Trophoblast cell (in vitro differentiated cells and primary cell): ENCODE measurements at regions not wholly inside any gene's neighbourhood (a gene's known extent, or its start where the extent isn't known, plus 50 kb on each side); places are given as distances from the start of the nearest gene placed in this dataset.

ENCODE experiments used
- DNase-seq, 2 donors: peaks; one replicate each; pipeline ENCODE4 v3.0.0-alpha.2; 2016
- H2AFZ ChIP-seq: 2 replicates; pipeline ENCODE4 v1.6.1; 2013; ENCODE audit warnings: low read length, moderate library complexity, mild to moderate bottlenecking; ENCODE audit not compliant: insufficient read depth, poor library complexity
- H2AK5ac ChIP-seq: 2 replicates; pipeline ENCODE4 v1.6.1; 2013; ENCODE audit warnings: mild to moderate bottlenecking, low read length
- H2BK120ac ChIP-seq: 2 replicates; pipeline ENCODE4 v1.6.1; 2013; ENCODE audit warnings: low read length, mild to moderate bottlenecking, moderate library complexity; ENCODE audit not compliant: insufficient read depth, poor library complexity
- H2BK12ac ChIP-seq: 2 replicates; pipeline ENCODE4 v1.6.1; 2013; ENCODE audit warnings: mild to moderate bottlenecking, low read length, moderate library complexity
- H2BK5ac ChIP-seq: 2 replicates; pipeline ENCODE4 v1.6.1; 2013; ENCODE audit warnings: low read length, low read depth, moderate library complexity, mild to moderate bottlenecking; ENCODE audit not compliant: poor library complexity
- H3K14ac ChIP-seq: 2 replicates; pipeline ENCODE4 v1.6.1; 2013; ENCODE audit warnings: mild to moderate bottlenecking, low read length
- H3K18ac ChIP-seq: 2 replicates; pipeline ENCODE4 v1.6.1; 2013; ENCODE audit warnings: mild to moderate bottlenecking, low read length
- H3K23ac ChIP-seq: 2 replicates; pipeline ENCODE4 v1.6.1; 2013; ENCODE audit warnings: low read length
- H3K27ac ChIP-seq: 2 replicates; pipeline ENCODE4 v1.5.1; 2013; ENCODE audit warnings: low read depth, mild to moderate bottlenecking, inconsistent platforms, low read length, moderate library complexity
- H3K27me3 ChIP-seq: 2 replicates; pipeline ENCODE4 v1.6.1; 2013; ENCODE audit warnings: inconsistent platforms, mild to moderate bottlenecking, low read length, moderate library complexity; ENCODE audit not compliant: insufficient read depth
- H3K36me3 ChIP-seq, 2 experiments: 1 replicate in 1 of 2; 2 replicates in 1 of 2; pipeline ENCODE4 v1.6.1; 2013; ENCODE audit warnings: low read length in 2 of 2, mild to moderate bottlenecking in 2 of 2, moderate library complexity in 1 of 2; ENCODE audit not compliant: insufficient read depth in 2 of 2, control insufficient read depth in 1 of 2
- H3K4ac ChIP-seq: 2 replicates; pipeline ENCODE4 v1.6.1; 2013; ENCODE audit warnings: low read depth, mild to moderate bottlenecking, low read length, moderate library complexity
- H3K4me1 ChIP-seq, 2 experiments: 1 replicate in 1 of 2; 2 replicates in 1 of 2; pipeline ENCODE4 v1.6.1; 2013; ENCODE audit warnings: low read length in 2 of 2, mild to moderate bottlenecking in 2 of 2, moderate library complexity in 1 of 2; ENCODE audit not compliant: insufficient read depth in 2 of 2, control insufficient read depth in 1 of 2
- H3K4me2 ChIP-seq: 2 replicates; pipeline ENCODE4 v1.6.1; 2013; ENCODE audit warnings: inconsistent platforms, mild to moderate bottlenecking, low read length, moderate library complexity
- H3K4me3 ChIP-seq: 2 replicates; pipeline ENCODE4 v1.5.1; 2013; ENCODE audit warnings: mild to moderate bottlenecking, low read depth, low read length, inconsistent platforms
- H3K79me1 ChIP-seq: one replicate; pipeline ENCODE4 v1.6.1; 2013; ENCODE audit warnings: low read length
- H3K79me2 ChIP-seq: 2 replicates; pipeline ENCODE4 v1.6.1; 2013; ENCODE audit warnings: low read length, mild to moderate bottlenecking; ENCODE audit not compliant: control insufficient read depth, insufficient read depth, poor library complexity
- H3K9ac ChIP-seq: 2 replicates; pipeline ENCODE4 v1.6.1; 2013; ENCODE audit warnings: mild to moderate bottlenecking, low read length
- H3K9me3 ChIP-seq: 2 replicates; pipeline ENCODE4 v1.6.1; 2013; ENCODE audit warnings: low read depth, mild to moderate bottlenecking, control low read depth, inconsistent platforms, low read length; ENCODE audit not compliant: insufficient read depth
- H4K12ac ChIP-seq: 2 replicates; pipeline ENCODE4 v1.6.1; 2013; ENCODE audit warnings: low read depth, mild to moderate bottlenecking, low read length, moderate library complexity
- H4K8ac ChIP-seq: 2 replicates; pipeline ENCODE4 v1.6.1; 2013; ENCODE audit warnings: low read depth, mild to moderate bottlenecking, low read length, moderate library complexity
- H4K91ac ChIP-seq: one replicate; pipeline ENCODE4 v1.6.1; 2013; ENCODE audit warnings: low read depth, mild to moderate bottlenecking, low read length, moderate library complexity
- WGBS: extraction: QIAGEN DNeasy Blood & Tissue Kit; methylation state at CpG from one replicate; pipeline ENCODE4 v1.1.7; 2013; ENCODE audit warnings: missing lambda C conversion rate; ENCODE audit not compliant: insufficient read length, insufficient coverage; ENCODE audit errors: extremely low coverage; 5-methylcytosine and 5-hydroxymethylcytosine counted together

DNA sequence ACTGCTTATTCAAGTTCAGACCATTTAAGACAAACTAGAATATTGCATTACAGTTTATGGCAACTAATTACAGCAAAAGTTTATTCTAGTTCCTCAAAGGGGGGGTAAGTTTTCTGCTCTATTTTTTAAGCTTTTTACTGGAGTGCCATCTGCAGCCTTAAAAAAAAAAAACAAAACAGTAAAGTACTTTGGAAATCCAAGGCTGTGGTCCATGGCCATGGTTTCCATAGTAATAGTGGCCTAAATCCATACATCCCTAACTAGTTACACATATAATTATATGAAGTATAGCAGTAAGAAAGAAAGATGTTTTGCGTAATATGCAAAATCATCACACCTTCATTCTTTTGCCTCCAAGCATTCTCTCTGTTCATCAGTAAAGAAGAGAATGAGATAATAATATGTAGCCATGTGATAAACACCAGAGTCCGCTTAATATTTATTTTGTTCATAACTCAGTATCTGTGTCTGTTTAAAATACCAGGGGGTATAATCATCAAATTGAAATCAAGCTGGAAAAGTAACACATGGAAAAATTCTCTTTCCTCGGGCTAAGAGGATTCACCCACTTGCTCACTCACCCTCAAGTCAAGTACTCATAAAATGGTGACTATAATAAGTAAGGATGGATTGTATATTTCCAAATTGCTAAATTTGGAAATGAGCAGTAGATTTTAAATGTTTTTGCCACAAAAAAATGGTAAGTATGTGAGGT, 301.1 kb upstream of the RND3 start:
- H3K27ac ChIP-seq, result no peak overlapping the region
- WGBS, result no CpG with 5 or more reads among the region's 3 CpGs
- peaks cover 2% of the 10 kb centered on the region for H3K79me1 ChIP-seq
- no peak overlapping the region for H3K9ac ChIP-seq
- DNase-seq, result no peak
- H3K27me3 ChIP-seq, result no peaks in the 10 kb centered on the region
- no peak overlapping the region for H3K18ac ChIP-seq
- no peak overlapping the region for H3K4ac ChIP-seq
- peaks cover 0 to 2% of the 10 kb centered on the region in 2 experiments for H3K4me1 ChIP-seq
- H2BK120ac ChIP-seq, result no peak overlapping the region
- no peak overlapping the region for H4K91ac ChIP-seq
- no peak overlapping the region for H2AK5ac ChIP-seq
- peaks cover 4% of the 10 kb centered on the region in 2 experiments for H3K36me3 ChIP-seq
- H4K8ac ChIP-seq, result no peak overlapping the region
- no peak overlapping the region for H4K12ac ChIP-seq
- H3K4me2 ChIP-seq, result no peak overlapping the region
- no peak overlapping the region for H3K23ac ChIP-seq
- no peak overlapping the region for H2AFZ ChIP-seq
- H3K4me3 ChIP-seq, result no peak overlapping the region
- H2BK5ac ChIP-seq, result no peak overlapping the region
- peaks cover 9% of the 10 kb centered on the region for H3K9me3 ChIP-seq
- no peak overlapping the region for H3K14ac ChIP-seq
- H2BK12ac ChIP-seq, result no peak overlapping the region
- no peaks in the 10 kb centered on the region for H3K79me2 ChIP-seq

- DNase-seq, result no peak
- Histone ChIP-seq H2BK120ac (no peak overlapping the region), H3K79me1 (peaks cover 2% of the 10 kb centered on the region), H2BK5ac (no peak overlapping the region), H3K27ac (no peak overlapping the region), H3K4me2 (no peak overlapping the region), H4K8ac (no peak overlapping the region), H4K12ac (no peak overlapping the region), H3K14ac (no peak overlapping the region), H2BK12ac (no peak overlapping the region), H3K36me3 (no peaks in the 10 kb centered on the region), H3K79me2 (no peaks in the 10 kb centered on the region), H3K9me3 (peaks cover 3% of the 10 kb centered on the region), H3K9ac (no peak overlapping the region), H3K4ac (no peak overlapping the region), H3K18ac (no peak overlapping the region), H3K27me3 (no peaks in the 10 kb centered on the region), H4K91ac (no peak overlapping the region), H3K4me1 (peaks cover 0 to 2% of the 10 kb centered on the region in 2 experiments), H3K23ac (no peak overlapping the region), H2AK5ac (no peak overlapping the region), H3K4me3 (no peak overlapping the region), H2AFZ (no peak overlapping the region)
- WGBS, result no CpG with 5 or more reads among the region's 6 CpGs
Observed at GRCh38 chr2:150787353-150788093, 300.1 kb upstream of the RND3 start.

DNA sequence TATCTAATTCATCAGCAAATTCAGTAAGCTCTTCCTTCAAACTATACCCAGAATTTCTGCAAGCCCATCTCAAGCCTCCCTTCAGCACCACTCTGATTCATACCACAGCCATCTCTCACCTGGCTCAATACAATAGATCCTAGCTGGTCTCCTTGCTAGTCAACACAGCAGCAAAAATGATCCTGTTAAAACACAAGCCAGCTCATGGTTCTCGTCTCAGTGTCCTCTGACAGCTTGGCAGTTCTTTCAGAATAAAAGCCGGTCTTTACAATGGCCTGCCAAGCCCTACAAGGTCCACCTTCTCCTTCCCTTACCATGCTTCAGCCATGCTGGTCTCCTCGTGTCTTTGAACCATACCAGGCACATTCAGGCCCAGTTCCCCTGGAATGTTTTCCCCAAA, 296.9 kb upstream of the RND3 start:
- no peak overlapping the region for H3K9ac ChIP-seq

GRCh38 chr2:150783896-150784295, 296.4 kb upstream of the RND3 start:
- H3K9me3 ChIP-seq, result no peaks in the 10 kb centered on the region
- no peak overlapping the region for H3K4ac ChIP-seq
- no peak overlapping the region for H2BK5ac ChIP-seq
- H4K8ac ChIP-seq, result no peak overlapping the region
- H3K14ac ChIP-seq, result no peak overlapping the region
- no peaks in the 10 kb centered on the region for H3K36me3 ChIP-seq
- H3K27me3 ChIP-seq, result no peaks in the 10 kb centered on the region
- DNase-seq, result no peak
- no peak overlapping the region for H2AFZ ChIP-seq
- no peak overlapping the region for H3K9ac ChIP-seq
- no peak overlapping the region for H2AK5ac ChIP-seq
- no peak overlapping the region for H3K4me3 ChIP-seq
- no peak overlapping the region for H2BK12ac ChIP-seq
- H3K23ac ChIP-seq, result no peak overlapping the region
- H3K4me1 ChIP-seq, result peaks cover 2 to 3% of the 10 kb centered on the region in 2 experiments
- no peak overlapping the region for H4K91ac ChIP-seq
- no peak overlapping the region for H4K12ac ChIP-seq
- no peak overlapping the region for H3K18ac ChIP-seq
- H3K79me2 ChIP-seq, result no peaks in the 10 kb centered on the region
- H3K27ac ChIP-seq, result no peak overlapping the region
- WGBS, result no CpG with 5 or more reads among the region's 4 CpGs
- H2BK120ac ChIP-seq, result no peak overlapping the region
- H3K4me2 ChIP-seq, result no peak overlapping the region
- peaks cover 4% of the 10 kb centered on the region for H3K79me1 ChIP-seq

More for the DNA sequence above, 296.9 kb upstream of the RND3 start:
- H3K4ac ChIP-seq, result no peak overlapping the region
- no peak overlapping the region for H4K8ac ChIP-seq
- peak overlapping the region; percentile 79 for H2BK120ac ChIP-seq
- H3K4me1 ChIP-seq, result peaks cover 2 to 3% of the 10 kb centered on the region in 2 experiments
- peak overlapping the region; percentile 61 for H2BK5ac ChIP-seq
- H2AK5ac ChIP-seq, result no peak overlapping the region
- H3K27me3 ChIP-seq, result no peaks in the 10 kb centered on the region
- WGBS, result no CpG with 5 or more reads among the region's 3 CpGs
- no peak overlapping the region for H2AFZ ChIP-seq
- H3K18ac ChIP-seq, result no peak overlapping the region
- no peaks in the 10 kb centered on the region for H3K79me2 ChIP-seq
- H3K14ac ChIP-seq, result no peak overlapping the region
- H3K36me3 ChIP-seq, result no peaks in the 10 kb centered on the region
- no peak overlapping the region for H4K12ac ChIP-seq
- peak overlapping the region; percentile 85 for H2BK12ac ChIP-seq
- no peak overlapping the region for H3K27ac ChIP-seq
- no peaks in the 10 kb centered on the region for H3K9me3 ChIP-seq
- H3K4me2 ChIP-seq, result no peak overlapping the region
- no peak overlapping the region for H4K91ac ChIP-seq
- no peak for DNase-seq
- H3K23ac ChIP-seq, result no peak overlapping the region
- H3K4me3 ChIP-seq, result no peak overlapping the region
- H3K79me1 ChIP-seq, result peaks cover 4% of the 10 kb centered on the region
